22Rv1 (cell line): ENCODE measurements at regions not wholly inside any gene's neighbourhood (a gene's known extent, or its start where the extent isn't known, plus 50 kb on each side); places are given as distances from the start of the nearest gene placed in this dataset.

Source experiments
- H3K27ac ChIP-seq: fragments of 450-650 bp; 2 replicates; pipeline ENCODE4 v1.5.1; 2017
- CTCF ChIP-seq: fragments of 450-650 bp; IDR thresholded peaks from 2 replicates; pipeline ENCODE4 v1.5.1; 2017; ENCODE audit warnings: mild to moderate bottlenecking
- ZFX ChIP-seq: fragments of 450-650 bp; IDR thresholded peaks from 2 replicates; pipeline ENCODE4 v1.6.1; 2017; ENCODE audit warnings: antibody characterized with exemption, borderline replicate concordance

DNA sequence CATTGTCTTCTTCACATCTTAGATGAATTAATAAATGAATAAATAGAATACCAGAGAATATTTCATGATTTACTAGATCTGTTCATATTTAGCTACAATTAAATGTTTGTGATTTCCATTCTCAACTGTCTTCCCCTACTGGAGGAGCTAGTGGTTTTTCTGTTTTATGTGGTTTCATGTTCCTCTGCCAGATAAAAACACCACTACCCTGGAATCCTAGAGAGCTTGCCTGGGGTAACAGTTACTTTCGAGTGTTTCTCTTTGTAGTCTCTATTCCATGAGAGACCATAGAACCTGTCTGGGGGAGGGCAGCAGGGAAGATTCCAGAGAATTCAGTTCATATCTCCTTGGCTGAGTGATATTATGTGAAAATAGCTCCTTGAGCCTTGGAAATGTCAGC, 349.2 kb downstream of the INSIG2 start:
- no peak overlapping the region for H3K27ac ChIP-seq
- TF ChIP-seq CTCF (no peak), ZFX (no peak)

- TF ChIP-seq CTCF (no peak), ZFX (no peak)
These were observed 343.7 kb downstream of the INSIG2 start for GRCh38 chr2:118431997-118432396.

GRCh38 chr2:118431586-118431985, 343.3 kb downstream of the INSIG2 start:
- H3K27ac ChIP-seq: no peak overlapping the region
- TF ChIP-seq CTCF (no peak), ZFX (no peak)

More at GRCh38 chr2:118431997-118432396, 343.7 kb downstream of the INSIG2 start:
- H3K27ac ChIP-seq: no peak overlapping the region

DNA sequence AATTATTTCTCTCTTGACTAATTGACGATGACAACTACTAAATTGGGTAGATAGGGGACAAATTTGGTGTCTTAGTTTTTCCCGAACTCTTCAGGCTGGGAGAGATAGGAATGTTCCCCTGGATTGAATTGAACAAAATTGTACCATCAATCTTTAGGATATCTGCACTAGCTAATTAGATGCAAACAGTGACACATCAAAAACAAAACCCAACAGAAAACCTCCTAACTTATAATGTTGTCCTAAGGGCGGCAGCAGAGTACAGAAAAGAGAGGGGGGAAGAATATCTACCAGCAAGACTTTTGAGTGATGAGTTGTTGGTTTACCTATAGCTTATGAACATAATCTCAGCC, 342.9 kb downstream of the INSIG2 start:
- TF ChIP-seq CTCF: no peak
- no peak for TF ChIP-seq ZFX
- no peak overlapping the region for H3K27ac ChIP-seq

DNA sequence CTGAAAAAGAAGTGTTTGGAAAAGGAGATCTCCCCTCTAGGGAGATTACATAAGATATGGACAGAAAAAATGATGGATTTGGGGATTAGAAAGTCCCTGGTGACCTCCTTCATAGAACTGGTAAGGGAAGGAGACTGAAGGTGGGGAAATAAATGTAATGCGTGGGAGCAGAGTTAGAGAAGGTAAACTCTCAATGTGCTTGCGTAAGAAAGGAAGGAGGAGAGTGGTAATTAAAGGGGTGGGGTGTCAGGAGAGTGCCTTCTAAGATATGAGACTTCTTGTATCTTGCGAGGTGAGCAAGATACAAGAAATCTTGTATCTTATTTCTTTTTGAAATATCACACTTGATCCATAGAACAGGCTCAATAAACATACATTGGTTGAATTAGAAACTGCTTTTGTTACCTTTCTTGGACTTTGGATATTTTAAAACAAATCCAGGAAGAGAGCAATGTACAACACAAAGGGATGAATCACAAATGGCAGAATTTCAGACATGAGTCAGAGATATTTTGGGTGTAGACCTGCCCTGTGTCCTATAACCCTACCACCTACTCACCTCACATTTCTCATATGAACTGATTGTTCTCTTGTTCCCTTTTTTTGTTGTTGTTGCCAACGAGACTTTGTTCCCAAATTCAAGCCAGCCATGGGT, 342.4 kb downstream of the INSIG2 start:
- TF ChIP-seq CTCF (no peak), ZFX (no peak)
- no peak overlapping the region for H3K27ac ChIP-seq

- no peak for TF ChIP-seq ZFX
- TF ChIP-seq CTCF: no peak
- no peak overlapping the region for H3K27ac ChIP-seq
These were observed 336.9 kb downstream of the INSIG2 start for GRCh38 chr2:118425191-118425590.

- no peak for TF ChIP-seq ZFX
- no peak for TF ChIP-seq CTCF
- no peak overlapping the region for H3K27ac ChIP-seq
These were observed 335.5 kb downstream of the INSIG2 start for GRCh38 chr2:118423776-118424175.
